ENCODE measurements at regions not wholly inside any gene's neighbourhood (a gene's known extent, or its start where the extent isn't known, plus 50 kb on each side); places are given as distances from the start of the nearest gene placed in this dataset.

DNA sequence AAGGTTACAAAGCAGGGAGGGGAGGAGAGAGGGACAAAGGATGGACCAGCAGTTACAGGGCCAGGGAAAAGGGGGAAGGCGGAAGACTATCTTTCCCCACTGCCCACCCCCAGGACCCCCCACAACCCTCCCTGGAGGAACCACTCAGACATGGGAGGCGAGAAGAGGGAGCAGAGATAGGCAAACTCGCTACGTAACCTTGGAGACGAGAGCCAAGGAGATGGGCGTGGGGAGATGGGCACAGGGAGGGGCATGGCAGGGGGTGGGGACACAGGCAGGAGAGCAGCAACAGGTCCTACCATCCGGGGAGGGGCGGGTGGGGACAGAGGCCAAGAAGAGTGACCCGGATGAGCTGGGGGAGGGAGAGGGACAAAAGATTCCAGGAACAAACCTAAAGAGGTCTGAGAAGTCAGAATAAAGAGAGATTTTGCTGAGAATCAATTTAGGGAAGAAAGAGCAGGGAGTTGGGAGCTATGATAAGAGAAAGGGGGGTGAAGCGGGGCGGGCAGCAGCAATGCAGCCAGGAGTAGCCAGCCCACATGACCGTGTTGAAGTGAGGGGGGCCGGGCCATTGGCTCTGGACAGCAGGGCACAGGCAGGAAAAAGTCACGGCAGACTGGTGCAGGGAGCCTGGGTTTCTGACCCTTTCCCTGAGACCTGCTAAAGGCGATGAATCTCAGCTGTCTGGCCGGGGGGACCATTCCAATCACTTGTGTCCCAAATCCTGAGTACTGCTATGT lies 128.4 kb downstream of the BUD13 start:
- intact Hi-C loops (cut with DNase I), result no loop called here
- DNase-seq, result peak in 4 of 5 donors; percentile 40 to 50 (median 48)
- H3K4me1 ChIP-seq (ENCODE audit: control insufficient read depth in 2 of 3, insufficient read depth in 2 of 3, low read depth in 1 of 3, low read length in 3 of 3), result no peaks in the 10 kb centered on the region
- no peak overlapping the region for H3K27ac ChIP-seq (ENCODE audit: low read depth in 2 of 2, low read length in 2 of 2)
- no peaks in the 10 kb centered on the region for H3K27me3 ChIP-seq (ENCODE audit: control insufficient read depth, insufficient read depth, low read length)
- no peak overlapping the region for H3K9ac ChIP-seq (ENCODE audit: low read length in 3 of 3)
- no peak for FAIRE-seq
- TF ChIP-seq, protein P1, sequence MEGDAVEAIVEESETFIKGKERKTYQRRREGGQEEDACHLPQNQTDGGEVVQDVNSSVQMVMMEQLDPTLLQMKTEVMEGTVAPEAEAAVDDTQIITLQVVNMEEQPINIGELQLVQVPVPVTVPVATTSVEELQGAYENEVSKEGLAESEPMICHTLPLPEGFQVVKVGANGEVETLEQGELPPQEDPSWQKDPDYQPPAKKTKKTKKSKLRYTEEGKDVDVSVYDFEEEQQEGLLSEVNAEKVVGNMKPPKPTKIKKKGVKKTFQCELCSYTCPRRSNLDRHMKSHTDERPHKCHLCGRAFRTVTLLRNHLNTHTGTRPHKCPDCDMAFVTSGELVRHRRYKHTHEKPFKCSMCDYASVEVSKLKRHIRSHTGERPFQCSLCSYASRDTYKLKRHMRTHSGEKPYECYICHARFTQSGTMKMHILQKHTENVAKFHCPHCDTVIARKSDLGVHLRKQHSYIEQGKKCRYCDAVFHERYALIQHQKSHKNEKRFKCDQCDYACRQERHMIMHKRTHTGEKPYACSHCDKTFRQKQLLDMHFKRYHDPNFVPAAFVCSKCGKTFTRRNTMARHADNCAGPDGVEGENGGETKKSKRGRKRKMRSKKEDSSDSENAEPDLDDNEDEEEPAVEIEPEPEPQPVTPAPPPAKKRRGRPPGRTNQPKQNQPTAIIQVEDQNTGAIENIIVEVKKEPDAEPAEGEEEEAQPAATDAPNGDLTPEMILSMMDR (IDR thresholded peaks at IDR 0.05; ENCODE audit: borderline replicate concordance, extremely low read depth, insufficient read depth), result no peak
- no peaks in the 10 kb centered on the region for H3K36me3 ChIP-seq (ENCODE audit: control insufficient read depth in 2 of 3, insufficient read depth in 3 of 3, low read length in 3 of 3)
- H3K9me3 ChIP-seq (ENCODE audit: control insufficient read depth in 2 of 3, insufficient read depth in 1 of 3, low read length in 3 of 3), result peaks cover 0 to 7% (median 0%) of the 10 kb centered on the region in 3 donors
- H3K4me3 ChIP-seq (ENCODE audit: low read length in 3 of 3), result no peak overlapping the region

DNA sequence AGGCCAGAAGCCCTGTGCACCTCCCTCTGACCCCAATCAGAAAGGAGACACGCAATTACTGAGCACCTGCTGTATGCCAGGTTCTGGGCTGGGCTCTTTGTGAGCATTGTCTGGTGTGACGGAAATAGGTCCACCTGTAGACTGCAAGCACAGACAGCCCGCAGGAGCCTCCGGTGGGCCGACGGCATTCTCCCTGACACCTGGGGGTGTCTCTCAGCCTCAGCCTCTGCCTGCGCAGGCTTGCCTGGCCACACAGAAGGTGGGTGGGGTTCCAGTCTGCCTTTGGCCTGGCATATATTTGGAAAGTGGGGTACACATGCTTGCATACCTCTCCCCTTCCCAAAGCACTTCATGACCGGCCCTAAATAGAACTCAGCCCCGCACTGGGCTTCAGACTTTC lies 129.3 kb downstream of the BUD13 start:
- Histone ChIP-seq H3K36me3 (ENCODE audit: control insufficient read depth in 2 of 3, insufficient read depth in 3 of 3, low read length in 3 of 3) (no peaks in the 10 kb centered on the region), H3K9me3 (ENCODE audit: control insufficient read depth in 2 of 3, insufficient read depth in 1 of 3, low read length in 3 of 3) (peaks cover 0 to 7% (median 0%) of the 10 kb centered on the region in 3 donors), H3K27me3 (ENCODE audit: control insufficient read depth, insufficient read depth, low read length) (no peaks in the 10 kb centered on the region), H3K4me1 (ENCODE audit: control insufficient read depth in 2 of 3, insufficient read depth in 2 of 3, low read depth in 1 of 3, low read length in 3 of 3) (no peaks in the 10 kb centered on the region), H3K9ac (ENCODE audit: low read length in 3 of 3) (no peak overlapping the region), H3K27ac (ENCODE audit: low read depth in 2 of 2, low read length in 2 of 2) (no peak overlapping the region), H3K4me3 (ENCODE audit: low read length in 3 of 3) (no peak overlapping the region)
- intact Hi-C loops (cut with DNase I), result no loop called here
- FAIRE-seq (no peak), DNase-seq (no peak)
- TF ChIP-seq, protein P1 (IDR thresholded peaks at IDR 0.05; ENCODE audit: borderline replicate concordance, extremely low read depth, insufficient read depth), result no peak

DNA sequence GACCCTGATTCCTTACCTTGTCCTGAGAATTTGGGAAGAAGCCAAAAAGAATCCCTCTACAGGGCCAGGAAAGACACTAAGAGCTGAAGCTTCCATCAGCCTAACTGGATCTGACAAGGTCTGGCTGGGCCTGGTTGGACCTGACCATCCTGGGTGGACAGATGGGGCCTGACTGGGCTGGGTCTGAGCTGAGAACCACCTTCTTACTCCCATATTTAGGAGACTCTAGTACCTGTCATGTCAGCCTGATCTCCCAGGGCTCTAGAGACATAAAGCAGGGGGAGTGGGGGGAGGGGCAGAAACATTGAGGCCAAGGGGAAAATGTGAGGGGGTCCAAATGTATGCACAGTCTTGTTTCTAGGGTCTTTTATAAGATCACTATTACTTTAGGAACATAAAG lies 129.9 kb downstream of the BUD13 start:
- no peaks in the 10 kb centered on the region for H3K4me1 ChIP-seq (ENCODE audit: control insufficient read depth in 2 of 3, insufficient read depth in 2 of 3, low read depth in 1 of 3, low read length in 3 of 3)
- no peaks in the 10 kb centered on the region for H3K27me3 ChIP-seq (ENCODE audit: control insufficient read depth, insufficient read depth, low read length)
- intact Hi-C loops (cut with DNase I), result no loop called here
- H3K4me3 ChIP-seq (ENCODE audit: low read length in 3 of 3), result no peak overlapping the region
- no peaks in the 10 kb centered on the region for H3K36me3 ChIP-seq (ENCODE audit: control insufficient read depth in 2 of 3, insufficient read depth in 3 of 3, low read length in 3 of 3)
- no peak for FAIRE-seq
- H3K9me3 ChIP-seq (ENCODE audit: control insufficient read depth in 2 of 3, insufficient read depth in 1 of 3, low read length in 3 of 3), result peaks cover 0 to 7% (median 0%) of the 10 kb centered on the region in 3 donors
- TF ChIP-seq, protein P1 (IDR thresholded peaks at IDR 0.05; ENCODE audit: borderline replicate concordance, extremely low read depth, insufficient read depth), result no peak
- no peak overlapping the region for H3K9ac ChIP-seq (ENCODE audit: low read length in 3 of 3)
- no peak for DNase-seq
- H3K27ac ChIP-seq (ENCODE audit: low read depth in 2 of 2, low read length in 2 of 2), result no peak overlapping the region
